Transverse colon (tissue), 4 donors: ENCODE measurements at regions not wholly inside any gene's neighbourhood (a gene's known extent, or its start where the extent isn't known, plus 50 kb on each side); places are given as distances from the start of the nearest gene placed in this dataset.

ENCODE experiments used
- POLR2A ChIP-seq: fragments of 450-650 bp; IDR thresholded peaks from one replicate; pipeline ENCODE4 v1.6.1; 2016; ENCODE audit warnings: antibody characterized with exemption, mild to moderate bottlenecking, moderate library complexity
- POLR2AphosphoS5 ChIP-seq, 3 donors: sonication (generic); formaldehyde crosslinking; IDR thresholded peaks; one replicate each; pipeline ENCODE4 v1.6.1; 2016; ENCODE audit warnings: antibody characterized with exemption in 3 of 3
- TF ChIP-seq, protein P1 (sequence below), 5 experiments: fragments of 200-600 bp in 3 of 5; fragments of 450-650 bp in 2 of 5; sonication (generic) in 3 of 5; IDR thresholded peaks; 1 replicate in 2 of 5; 2 replicates in 3 of 5; pipeline ENCODE4 v1.5.1; 2016 to 2017; ENCODE audit warnings: antibody characterized with exemption in 5 of 5, inconsistent platforms in 3 of 5, mild to moderate bottlenecking in 2 of 5, moderate library complexity in 1 of 5

DNA sequence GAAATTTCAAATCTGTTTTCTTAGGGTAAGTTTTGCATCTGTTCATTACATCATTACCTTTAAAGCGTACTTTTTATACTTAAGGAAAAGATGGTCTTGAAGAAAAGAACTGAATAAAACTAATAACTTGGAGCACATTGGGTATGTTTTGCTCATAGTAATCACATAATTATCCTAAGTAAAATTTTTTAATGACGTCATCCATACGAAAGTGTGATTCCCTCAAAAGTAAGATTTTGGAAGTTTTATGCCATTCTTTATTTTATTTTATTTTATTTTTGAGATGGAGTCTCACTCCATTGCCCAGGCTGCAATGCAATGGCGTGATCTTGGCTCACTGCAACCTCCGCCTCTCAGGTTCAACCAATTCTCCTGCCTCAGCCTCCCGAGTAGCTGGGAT lies 1516.6 kb upstream of the TENM3 start:
- TF ChIP-seq, protein P1, sequence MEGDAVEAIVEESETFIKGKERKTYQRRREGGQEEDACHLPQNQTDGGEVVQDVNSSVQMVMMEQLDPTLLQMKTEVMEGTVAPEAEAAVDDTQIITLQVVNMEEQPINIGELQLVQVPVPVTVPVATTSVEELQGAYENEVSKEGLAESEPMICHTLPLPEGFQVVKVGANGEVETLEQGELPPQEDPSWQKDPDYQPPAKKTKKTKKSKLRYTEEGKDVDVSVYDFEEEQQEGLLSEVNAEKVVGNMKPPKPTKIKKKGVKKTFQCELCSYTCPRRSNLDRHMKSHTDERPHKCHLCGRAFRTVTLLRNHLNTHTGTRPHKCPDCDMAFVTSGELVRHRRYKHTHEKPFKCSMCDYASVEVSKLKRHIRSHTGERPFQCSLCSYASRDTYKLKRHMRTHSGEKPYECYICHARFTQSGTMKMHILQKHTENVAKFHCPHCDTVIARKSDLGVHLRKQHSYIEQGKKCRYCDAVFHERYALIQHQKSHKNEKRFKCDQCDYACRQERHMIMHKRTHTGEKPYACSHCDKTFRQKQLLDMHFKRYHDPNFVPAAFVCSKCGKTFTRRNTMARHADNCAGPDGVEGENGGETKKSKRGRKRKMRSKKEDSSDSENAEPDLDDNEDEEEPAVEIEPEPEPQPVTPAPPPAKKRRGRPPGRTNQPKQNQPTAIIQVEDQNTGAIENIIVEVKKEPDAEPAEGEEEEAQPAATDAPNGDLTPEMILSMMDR (IDR thresholded peaks at IDR 0.05): no peak
- TF ChIP-seq POLR2AphosphoS5 (IDR thresholded peaks at IDR 0.05) (no peak), POLR2A (no peak)
